HG02885 (cell line): ENCODE measurements at regions not wholly inside any gene's neighbourhood (a gene's known extent, or its start where the extent isn't known, plus 50 kb on each side); places are given as distances from the start of the nearest gene placed in this dataset.

Experiments
- ATAC-seq: cut with Tn5 transposase; IDR thresholded peaks from one replicate; pipeline ENCODE4 v1.9.1; 2021; ENCODE audit warnings: mild to moderate bottlenecking; ENCODE audit not compliant: unreplicated experiment, poor library complexity

DNA sequence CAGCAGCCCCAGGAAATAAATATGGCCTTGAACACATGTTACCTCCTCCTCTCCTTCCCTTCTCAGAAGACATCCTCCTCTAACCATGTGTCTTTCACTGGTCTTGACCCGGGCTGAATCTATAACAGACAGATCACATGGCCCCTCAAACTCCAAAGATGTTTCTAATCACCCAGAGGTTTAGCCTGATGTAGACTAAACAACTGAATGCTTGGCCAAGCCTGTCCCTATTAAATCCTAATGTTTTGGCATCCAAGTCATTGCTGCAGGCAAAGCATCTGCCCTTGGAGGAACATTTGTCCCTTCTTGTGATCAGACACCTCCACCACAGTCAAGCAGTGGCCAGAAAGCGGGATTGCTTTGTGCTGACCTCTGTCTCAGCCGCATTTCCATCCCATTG lies 65.5 kb downstream of the ANKRD60 start:
- ATAC-seq = no peak

DNA sequence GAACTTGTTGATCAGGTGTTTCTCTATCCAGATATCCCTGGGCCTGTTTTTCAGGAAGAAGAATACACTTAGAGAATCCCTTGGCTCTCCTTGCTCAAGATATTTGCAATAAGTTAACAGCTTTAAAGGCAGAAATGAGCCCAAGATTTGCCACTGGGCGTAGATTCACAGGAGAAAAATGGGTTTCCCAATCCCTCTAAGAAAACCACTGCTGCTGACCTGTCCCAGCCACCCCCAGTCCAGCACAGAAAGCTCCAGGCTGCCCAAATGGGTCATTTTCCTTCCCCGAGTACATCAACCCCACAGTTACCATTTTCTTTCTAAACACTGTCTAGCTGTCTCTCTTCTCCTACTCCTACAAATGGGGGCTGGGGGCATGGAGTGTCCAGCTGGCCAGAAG lies 67.3 kb downstream of the ANKRD60 start:
- no peak for ATAC-seq

DNA sequence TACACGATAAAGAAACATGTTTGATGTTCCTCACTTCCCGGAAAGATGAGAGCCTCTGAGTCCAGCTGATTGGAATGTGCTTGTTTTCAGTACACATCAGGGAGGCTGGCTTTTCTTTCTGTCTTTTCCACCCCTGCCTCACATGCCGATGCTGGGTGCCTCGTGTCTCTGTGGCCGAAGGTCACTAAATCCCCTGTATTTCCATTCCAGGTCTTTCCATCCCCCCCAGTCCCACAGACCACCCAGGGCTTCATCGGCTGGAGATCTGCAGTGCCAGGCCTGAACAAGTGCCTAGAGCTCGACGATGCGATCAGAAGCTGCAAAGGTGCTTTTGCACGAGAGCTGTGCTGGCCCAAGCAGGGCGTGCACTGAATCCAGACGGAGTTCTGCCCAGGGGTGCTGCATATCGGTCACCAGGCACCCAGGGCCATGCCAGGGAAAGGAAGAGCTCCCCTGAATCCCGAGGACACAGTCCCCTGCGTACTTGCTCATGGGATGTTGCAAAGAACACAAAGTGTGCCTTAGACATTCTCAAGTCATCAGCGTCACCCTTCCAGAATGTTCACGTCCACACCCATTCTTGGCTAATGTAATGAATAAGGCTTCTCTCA lies 67.9 kb downstream of the ANKRD60 start:
- no peak for ATAC-seq

DNA sequence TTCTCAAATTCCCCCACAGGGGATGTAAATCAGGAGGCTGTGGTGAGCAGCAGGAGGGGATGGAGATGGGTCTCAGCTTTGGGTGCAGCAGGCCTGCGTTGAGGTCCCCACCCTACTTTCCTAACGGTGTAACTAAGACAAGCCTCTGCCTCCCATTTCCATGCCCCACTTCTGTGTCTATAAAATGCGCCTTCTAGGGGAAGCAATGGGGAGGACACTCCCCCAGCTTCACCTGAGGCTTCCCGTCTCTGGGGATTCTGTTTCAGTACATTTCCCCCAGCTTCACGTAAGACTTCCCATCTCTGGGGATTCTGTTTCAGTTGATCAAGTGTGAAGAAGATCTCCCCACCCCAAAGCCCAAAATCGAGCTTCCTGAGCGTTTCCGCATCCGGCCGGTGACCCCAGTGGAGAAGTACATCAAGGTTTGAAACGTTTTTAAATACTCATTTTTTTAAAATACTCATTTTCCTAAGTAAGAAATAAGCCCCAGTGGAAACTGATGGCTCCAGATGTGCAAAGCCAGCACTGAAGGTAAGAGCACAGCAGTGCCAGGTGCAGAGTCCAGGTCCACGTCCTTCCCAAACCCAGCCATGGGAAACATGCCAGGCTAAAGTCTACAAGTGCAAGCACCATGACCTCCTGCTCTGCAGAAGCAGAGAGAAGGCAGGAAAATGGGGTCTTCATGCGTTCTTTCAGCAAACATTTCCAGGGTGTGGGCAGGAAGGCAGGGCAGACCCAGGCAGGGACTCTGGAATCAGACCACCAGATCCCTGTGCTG lies 73.1 kb downstream of the ANKRD60 start:
- no peak for ATAC-seq

DNA sequence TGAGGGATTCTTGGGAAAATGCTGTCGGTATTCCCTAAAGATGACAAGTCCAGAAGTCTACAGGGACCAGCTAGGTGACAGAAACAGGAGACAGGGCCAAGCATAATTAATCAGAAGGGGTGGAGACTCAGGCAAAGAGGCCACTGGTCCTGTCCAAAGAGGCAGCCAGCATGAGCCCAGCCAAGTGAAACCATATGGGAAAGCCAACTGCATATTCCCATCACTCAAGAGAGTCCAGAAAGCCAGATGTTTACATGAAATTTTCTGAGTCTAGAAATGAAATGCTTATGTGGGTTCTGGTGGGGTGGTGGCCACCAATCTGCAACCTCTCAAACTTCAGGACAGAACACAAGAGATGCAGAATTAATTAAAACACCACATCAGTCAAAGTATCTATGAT lies 74.3 kb downstream of the ANKRD60 start:
- no peak for ATAC-seq

DNA sequence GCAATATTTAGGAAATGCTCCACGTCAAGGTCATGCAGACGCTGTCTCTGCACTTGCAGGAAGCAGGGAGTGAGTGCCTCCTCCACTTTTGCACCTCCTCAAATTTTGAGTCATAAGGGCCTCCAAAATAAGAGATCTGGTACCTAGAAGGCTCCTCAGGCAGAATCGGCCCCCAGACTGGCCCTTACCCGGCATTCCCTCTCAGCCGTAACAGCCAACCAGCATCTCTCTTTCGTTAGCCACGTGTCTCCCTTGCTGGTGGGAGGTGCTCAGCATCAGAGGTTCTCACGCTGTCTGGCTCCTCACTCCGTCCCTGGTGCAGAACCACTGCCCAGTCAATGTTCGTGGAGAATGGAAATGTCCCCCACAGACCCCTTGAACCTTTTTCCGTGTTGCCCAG lies 75.3 kb downstream of the ANKRD60 start:
- no peak for ATAC-seq

DNA sequence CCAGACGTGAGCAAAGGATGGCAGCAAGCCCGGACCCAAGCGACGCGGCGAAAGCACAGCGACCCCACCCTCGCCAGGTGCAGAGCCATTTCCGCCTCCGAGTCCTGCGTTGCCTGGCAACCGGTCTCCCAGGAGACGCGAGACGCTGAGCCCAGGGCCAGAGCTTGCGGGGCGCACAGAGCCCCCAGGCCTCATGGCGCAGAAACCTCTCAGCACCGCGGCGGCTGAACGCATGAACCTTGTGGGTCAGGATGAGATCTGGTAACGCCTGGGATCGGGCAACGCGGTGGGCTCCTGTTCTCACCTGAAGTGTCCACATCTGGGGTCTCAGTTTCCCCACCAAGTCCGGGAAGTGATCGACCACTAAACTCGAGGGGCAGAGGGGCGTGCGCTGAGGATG lies 77.7 kb downstream of the ANKRD60 start:
- ATAC-seq = no peak

DNA sequence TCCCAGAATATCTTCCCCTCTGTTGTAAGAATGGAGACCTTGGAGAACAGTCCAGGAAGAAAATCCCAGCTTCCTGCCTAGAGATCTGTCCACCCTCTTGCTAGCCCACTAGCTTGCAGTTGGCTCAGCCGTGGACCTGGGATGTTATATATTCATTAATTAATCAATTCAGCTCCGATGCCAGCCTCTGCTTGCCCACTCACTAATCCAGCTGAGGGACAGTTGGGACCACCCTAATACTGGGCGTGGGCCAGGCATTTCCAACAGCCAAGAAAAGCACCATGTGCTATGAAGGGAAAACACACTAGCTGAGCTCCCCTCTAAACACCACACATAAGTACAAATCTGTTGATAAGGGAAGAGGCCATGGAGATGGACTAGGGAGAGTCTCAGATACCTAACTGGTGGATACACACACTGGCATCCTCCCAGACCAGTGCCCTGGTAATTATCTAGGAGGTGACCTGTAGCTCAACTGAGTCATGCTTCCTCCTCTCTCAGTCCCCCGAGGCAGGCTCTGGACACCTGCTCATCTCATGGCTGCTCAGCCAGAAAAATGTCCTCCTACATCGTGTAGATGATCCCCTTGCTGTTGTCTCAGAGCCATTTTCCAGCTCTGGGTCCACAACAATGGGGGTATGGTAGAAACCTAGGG lies 78.9 kb downstream of the ANKRD60 start:
- no peak for ATAC-seq

DNA sequence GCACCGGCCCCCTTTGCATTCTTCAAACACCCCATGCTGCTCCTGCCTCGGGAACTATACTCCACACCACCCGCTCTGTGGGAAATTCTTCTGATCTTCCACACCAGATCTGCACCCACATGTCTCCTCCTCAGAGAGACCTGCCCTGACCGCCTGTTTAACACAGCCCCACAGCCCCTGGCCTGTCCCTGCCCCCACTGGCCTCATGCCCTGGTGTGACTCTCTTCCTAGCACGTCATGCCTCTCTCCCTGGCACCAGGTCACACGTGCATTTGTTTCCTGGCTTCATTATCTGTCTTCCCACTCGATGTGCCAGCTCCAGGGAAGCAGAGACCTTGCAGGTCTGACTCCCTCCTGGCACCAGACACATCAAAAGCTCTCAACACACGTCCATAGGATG lies 79.6 kb downstream of the ANKRD60 start:
- no peak for ATAC-seq

DNA sequence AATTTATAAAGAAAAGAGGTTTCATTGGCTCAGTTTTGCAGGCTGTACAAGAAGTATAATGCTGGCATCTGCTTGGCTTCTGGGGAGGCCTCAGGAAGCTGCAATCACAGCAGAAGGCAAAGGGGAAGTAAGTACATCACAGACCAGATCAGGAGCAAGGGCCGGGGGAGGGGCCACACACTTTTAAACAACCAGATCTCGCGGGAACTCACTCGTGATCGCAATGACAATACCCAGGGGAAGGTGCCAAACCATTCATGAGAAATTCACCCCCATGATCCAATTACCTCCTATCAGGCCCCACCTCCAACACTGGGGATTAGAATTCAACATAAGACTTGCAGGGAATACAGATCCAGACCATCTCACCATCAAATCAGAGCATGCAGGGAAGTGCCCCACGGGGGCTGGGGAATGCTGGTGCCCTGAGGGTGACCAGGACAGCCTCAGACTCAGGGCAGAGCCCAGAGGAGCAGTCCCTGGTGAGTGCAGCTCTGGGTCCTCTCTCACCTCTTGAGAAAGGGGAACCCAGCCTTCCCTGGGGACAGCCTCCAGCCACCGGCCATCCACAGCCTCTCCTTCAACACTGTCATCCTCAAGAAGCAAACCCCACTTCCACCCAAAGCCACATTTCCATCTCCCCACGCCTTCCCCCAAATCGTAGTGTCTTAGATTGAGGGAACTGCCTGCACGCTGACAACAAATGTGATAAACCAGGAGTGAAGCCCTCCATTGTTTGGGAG lies 80.7 kb downstream of the ANKRD60 start:
- ATAC-seq = no peak

DNA sequence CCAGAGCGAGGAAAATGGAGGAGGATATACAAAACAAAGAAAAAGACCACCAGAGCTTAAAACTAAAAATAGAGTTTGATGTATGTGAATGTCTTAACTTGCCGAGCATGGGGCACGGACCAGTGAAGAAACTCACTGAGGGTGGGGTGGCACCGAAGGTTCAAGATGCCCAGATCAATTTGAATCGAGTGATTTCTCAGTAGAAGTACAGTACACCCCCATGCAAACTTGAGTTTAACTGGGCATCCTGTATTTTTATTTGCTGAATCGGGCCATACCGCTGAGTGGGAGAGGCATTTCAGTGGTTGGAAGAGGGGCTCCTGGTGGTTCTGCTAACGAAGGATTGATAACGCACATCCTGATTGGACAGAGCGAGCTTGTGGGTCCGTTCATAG lies 81.7 kb downstream of the ANKRD60 start:
- ATAC-seq = no peak

DNA sequence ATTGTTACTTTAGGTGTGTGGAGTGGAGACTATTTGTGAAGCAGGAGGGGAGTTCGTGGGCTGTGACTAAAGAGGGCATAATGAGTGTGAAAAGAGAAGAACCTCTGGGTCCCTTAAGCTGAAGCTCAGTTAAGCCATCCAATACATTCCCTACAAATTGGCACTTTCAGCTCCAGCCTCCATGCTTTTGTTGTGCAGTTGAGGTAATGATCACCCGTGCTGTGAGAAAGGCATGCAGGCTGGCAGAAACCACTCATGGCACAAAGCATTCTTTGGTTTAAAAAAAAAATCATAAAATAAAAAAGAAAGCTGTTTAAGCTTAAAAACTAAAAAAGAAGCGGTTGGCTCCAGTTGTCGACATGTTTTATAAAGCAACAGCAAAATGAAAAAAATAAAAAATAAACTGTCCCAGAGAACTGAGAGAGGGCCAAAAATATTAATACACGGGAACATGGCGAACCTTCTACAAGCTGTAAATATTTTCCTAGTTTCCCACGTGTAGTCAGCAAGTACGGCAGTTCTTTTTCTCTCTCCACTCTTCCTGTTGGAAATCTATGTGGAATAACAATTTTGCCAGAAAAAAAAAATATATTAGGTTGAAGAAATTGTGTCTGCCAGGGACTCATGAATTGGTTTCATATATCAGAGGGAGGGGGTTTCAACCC lies 82.2 kb downstream of the ANKRD60 start:
- ATAC-seq = no peak

DNA sequence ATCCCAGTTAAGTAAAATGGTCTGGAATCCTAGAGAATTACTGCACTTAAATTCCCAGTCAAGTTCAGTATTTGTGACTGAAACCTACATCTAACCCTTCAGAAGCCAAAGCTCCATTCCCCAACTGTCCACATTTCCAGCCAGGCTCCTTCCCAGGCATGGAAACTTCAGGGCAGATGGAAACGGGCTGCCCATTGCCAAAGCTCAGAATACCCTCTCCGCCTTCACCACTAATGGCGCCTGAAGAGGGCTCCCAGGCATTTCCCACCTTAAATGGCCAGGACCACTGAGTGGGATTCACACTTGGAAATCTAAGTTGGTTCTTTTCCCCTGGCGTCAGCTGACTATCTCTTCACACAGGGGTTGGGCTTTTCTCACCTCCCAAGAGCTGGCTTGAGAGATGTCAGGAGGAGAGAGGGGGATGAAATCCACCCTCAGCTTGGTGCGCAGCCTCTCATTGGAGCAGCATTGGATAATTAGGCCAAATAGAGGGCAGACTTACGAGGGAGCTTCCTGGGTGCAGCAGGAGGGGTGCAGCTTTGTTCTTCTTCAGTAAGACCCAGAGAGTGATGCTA lies 82.9 kb downstream of the ANKRD60 start:
- ATAC-seq = no peak

DNA sequence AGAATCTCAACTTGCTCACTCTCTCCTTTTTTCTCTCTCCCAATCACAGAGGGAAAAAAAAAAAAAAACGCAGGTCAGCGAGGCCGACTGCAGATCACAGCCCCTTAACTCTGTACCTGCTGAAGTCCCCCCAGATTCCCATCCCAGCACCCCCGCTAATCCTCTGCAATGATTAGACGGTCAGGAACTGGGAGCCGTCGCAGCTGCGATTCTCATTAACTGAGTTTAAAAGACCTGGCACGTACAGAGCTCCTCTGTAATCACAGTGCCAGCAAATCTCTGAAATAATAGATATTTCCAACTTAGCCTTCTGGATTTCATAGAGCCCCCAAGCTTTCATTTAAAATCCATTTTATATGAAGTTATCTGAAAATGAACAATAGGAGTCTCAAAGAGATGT lies 84.4 kb downstream of the ANKRD60 start:
- ATAC-seq = no peak

DNA sequence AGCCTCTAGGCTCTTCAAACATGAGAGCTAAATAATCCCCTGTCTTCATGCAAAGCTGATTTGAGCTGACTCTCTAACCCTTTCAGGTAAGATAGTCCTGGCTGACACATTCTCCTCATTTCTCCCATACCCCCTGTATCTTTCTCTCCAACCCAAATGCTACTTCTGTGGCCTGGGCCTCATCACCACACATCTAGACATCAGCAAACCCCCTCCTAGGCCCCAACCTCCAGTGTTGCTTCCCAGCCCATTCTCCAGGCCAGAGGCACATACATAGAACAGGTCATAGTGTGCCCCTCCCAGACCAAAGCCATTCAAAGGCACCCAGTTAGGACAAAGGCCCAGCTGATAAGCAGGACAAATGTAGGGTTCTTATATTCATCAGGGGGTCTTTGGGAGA lies 84.9 kb downstream of the ANKRD60 start:
- no peak for ATAC-seq

DNA sequence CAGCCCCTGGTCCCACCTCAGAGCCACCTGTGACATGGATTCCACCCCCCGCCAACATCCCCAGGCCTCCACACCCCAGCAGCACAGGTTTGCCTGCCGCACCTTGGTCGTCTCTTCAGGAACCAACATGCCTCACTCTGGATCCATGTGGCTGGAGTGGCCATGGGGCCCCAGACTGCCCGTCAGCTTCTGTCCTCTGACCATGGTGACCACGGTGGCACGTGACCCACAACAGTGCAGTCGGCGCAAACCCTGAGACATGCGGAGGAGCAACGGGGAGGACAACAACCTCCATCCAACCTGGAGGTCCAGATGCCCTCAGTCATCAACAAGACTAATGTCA lies 85.6 kb downstream of the ANKRD60 start:
- no peak for ATAC-seq

DNA sequence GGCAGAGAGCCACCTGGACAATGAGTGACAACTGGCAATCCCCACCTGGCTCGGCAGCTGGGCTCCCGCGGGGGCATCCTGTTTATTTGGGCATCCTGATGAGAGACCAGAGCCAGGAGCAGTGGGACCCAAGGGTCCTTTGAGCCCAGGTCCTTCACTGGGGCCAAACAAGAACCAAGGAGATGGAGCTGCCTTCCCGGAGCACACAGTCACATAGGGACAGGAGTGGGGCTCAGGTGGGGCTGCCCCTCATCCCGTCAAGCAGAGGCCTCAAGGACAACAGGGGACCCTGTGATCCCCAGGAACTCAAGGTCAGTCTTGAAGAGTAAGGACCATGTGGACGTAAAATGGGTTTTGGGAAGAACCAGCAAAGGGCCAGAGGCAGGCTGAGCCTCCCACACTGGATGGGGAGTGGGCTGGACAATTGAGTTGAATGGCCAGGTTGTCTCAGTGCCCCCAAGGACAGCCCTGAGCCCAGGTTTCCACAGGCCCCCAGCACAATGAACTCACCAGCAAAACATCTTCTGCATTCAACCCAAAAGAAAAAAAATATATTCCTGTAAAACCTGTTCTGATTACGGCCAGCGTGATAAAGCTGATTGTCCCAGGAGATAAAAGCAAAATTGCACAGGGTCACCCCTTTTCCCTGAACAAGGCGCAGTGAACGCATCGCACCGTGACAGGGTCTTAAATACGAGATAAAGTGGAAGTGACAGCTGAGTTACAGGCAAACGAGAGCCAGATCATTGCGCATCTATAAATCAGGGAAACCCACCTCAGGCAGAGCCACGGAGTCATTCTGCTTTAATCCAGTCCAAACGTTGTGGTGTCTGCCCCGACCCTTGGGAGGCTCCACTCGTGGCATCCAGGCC lies 86.2 kb downstream of the ANKRD60 start:
- ATAC-seq = no peak

DNA sequence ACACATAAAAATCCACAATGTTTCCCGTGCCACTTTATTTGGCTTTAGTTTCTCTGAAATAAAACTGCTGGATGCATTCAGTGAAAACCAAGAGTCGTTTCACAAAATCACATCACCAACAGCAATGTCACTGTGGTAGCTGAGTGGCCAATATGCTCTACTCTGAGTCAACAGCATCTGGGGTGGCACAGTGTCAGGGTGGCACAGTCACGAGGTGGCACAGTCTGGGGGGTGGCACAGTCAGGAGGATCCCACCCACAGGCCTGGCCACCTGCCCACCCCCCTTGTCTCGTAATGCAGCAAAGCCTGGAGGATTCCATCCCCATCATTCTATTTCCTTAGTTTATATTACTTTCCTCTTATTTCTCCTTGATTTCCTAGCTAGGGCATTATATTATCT lies 87.0 kb downstream of the ANKRD60 start:
- ATAC-seq = no peak

DNA sequence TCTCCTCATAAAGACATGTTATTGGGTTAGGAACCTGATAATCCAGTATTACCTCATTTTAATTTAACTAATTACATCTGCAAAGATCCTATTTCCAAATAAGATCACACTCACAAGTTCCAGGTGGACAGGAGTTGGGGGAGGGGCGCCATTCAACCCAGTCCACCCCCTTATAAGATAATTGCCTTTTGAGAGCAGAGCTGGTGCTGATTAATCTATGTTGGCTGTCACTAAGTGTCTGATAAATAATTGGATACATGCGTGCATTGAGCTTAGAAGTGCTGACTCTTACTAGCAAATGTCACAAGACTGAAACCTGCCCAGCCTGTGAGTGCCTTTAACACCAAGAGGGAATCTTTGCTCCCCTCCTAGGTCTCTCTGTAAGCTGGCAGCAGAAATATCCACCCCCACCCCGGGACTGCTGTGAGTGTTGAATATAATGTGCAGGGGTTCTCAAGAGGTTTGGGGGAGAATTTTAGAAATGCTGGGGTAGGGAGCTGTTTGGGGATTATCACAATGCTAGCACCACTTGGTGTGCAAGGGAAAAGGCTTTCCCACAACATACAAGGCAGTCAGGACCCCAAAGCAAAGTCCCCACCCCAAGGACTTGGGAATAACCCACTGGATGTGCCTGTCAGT lies 87.5 kb downstream of the ANKRD60 start:
- no peak for ATAC-seq
